Fibroblast of lung (primary cell): ENCODE measurements at regions not wholly inside any gene's neighbourhood (a gene's known extent, or its start where the extent isn't known, plus 50 kb on each side); places are given as distances from the start of the nearest gene placed in this dataset.

Experiments used
- DNase-seq, 2 donors: peaks; one replicate each; pipeline versions ENCODE4 v3.0.0 to v3.0.0-alpha.2; 2010; ENCODE audit warnings: low read depth in 2 of 2
- H2AFZ ChIP-seq: 2 replicates; pipeline ENCODE4 v1.5.1; 2012; ENCODE audit warnings: low read length, control low read depth, inconsistent platforms
- H3K27ac ChIP-seq: 2 replicates; pipeline ENCODE4 v1.5.1; 2011; ENCODE audit warnings: low read length, control low read depth; ENCODE audit not compliant: insufficient read depth
- H3K27me3 ChIP-seq: 2 replicates; pipeline ENCODE4 v1.5.1; 2011; ENCODE audit warnings: mild to moderate bottlenecking, low read length; ENCODE audit not compliant: control insufficient read depth, insufficient read depth
- H3K36me3 ChIP-seq: 2 replicates; pipeline ENCODE4 v1.5.1; 2011; ENCODE audit warnings: low read length; ENCODE audit not compliant: control insufficient read depth, insufficient read depth
- H3K4me1 ChIP-seq: 2 replicates; pipeline ENCODE4 v1.5.1; 2011; ENCODE audit warnings: low read length; ENCODE audit not compliant: control insufficient read depth, insufficient read depth; ENCODE audit errors: extremely low read depth
- H3K4me2 ChIP-seq: 2 replicates; pipeline ENCODE4 v1.5.1; 2011; ENCODE audit warnings: low read length, control low read depth; ENCODE audit not compliant: insufficient read depth; ENCODE audit errors: extremely low read depth
- H3K4me3 ChIP-seq, 4 experiments: fragments of 200-600 bp in 1 of 4; sonication (generic) in 1 of 4; replicated peaks in 1 of 4; 2 replicates each; pipeline ENCODE4 v1.5.1; 2011 to 2016; ENCODE audit warnings: low read length in 4 of 4, low read depth in 3 of 4, mild to moderate bottlenecking in 3 of 4, control low read depth in 2 of 4, inconsistent platforms in 1 of 4, mixed read lengths in 1 of 4; ENCODE audit not compliant: insufficient read depth in 1 of 4; ENCODE audit errors: control extremely low read depth in 1 of 4
- H3K79me2 ChIP-seq: 2 replicates; pipeline ENCODE4 v1.5.1; 2012; ENCODE audit warnings: mild to moderate bottlenecking, low read length, inconsistent platforms; ENCODE audit not compliant: control insufficient read depth, insufficient read depth
- H3K9ac ChIP-seq: 2 replicates; pipeline ENCODE4 v1.5.1; 2011; ENCODE audit warnings: mild to moderate bottlenecking, low read length, control low read depth; ENCODE audit not compliant: insufficient read depth
- H3K9me3 ChIP-seq: 2 replicates; pipeline ENCODE4 v1.5.1; 2012; ENCODE audit warnings: low read depth, low read length; ENCODE audit not compliant: control insufficient read depth, insufficient read depth
- H4K20me1 ChIP-seq: 2 replicates; pipeline ENCODE4 v1.5.1; 2011; ENCODE audit warnings: low read length; ENCODE audit not compliant: control insufficient read depth, insufficient read depth; ENCODE audit errors: extremely low read depth
- CTCF ChIP-seq, 2 donors: IDR thresholded peaks in 1 of 2; conservative IDR thresholded peaks in 1 of 2; 1 replicate in 1 of 2; 2 replicates in 1 of 2; pipeline ENCODE4 v1.5.1; 2011 to 2012; ENCODE audit warnings: low read length in 2 of 2, control low read depth in 1 of 2, inconsistent platforms in 1 of 2, low read depth in 1 of 2, mild to moderate bottlenecking in 1 of 2
- EZH2 ChIP-seq: IDR thresholded peaks from 2 replicates; pipeline ENCODE4 v1.5.1; 2012; ENCODE audit warnings: low read length, control low read depth, mild to moderate bottlenecking; ENCODE audit errors: missing control alignments

- no peaks in the 10 kb centered on the region for H3K79me2 ChIP-seq
- H3K36me3 ChIP-seq = no peaks in the 10 kb centered on the region
- H3K4me1 ChIP-seq = no peaks in the 10 kb centered on the region
- no peak overlapping the region for H3K9ac ChIP-seq
- TF ChIP-seq CTCF (conservative IDR thresholded peaks at IDR 0.05 in 1 of 2, IDR thresholded peaks at IDR 0.05 in 1 of 2; ENCODE audit: low read depth in 1 of 2, low read length in 2 of 2) = no peak
- TF ChIP-seq EZH2 = no peak
- H4K20me1 ChIP-seq = no peaks in the 10 kb centered on the region
- H3K27me3 ChIP-seq = no peaks in the 10 kb centered on the region
- H2AFZ ChIP-seq = no peak overlapping the region
- no peak overlapping the region for H3K27ac ChIP-seq
- no peak for DNase-seq
- no peak overlapping the region for H3K4me3 ChIP-seq
- H3K9me3 ChIP-seq = no peaks in the 10 kb centered on the region
- no peak overlapping the region for H3K4me2 ChIP-seq
Measured at GRCh38 chr2:194232600-194232999, 1424.4 kb upstream of the SLC39A10 start.

- Histone ChIP-seq H3K27ac (no peak overlapping the region), H3K27me3 (no peaks in the 10 kb centered on the region), H3K79me2 (no peaks in the 10 kb centered on the region), H2AFZ (no peak overlapping the region), H3K9ac (no peak overlapping the region), H3K4me2 (no peak overlapping the region), H3K4me1 (no peaks in the 10 kb centered on the region), H3K36me3 (no peaks in the 10 kb centered on the region), H3K4me3 (no peak overlapping the region), H3K9me3 (no peaks in the 10 kb centered on the region), H4K20me1 (no peaks in the 10 kb centered on the region)
- TF ChIP-seq CTCF (conservative IDR thresholded peaks at IDR 0.05 in 1 of 2, IDR thresholded peaks at IDR 0.05 in 1 of 2; ENCODE audit: low read depth in 1 of 2, low read length in 2 of 2) (no peak), EZH2 (no peak)
- DNase-seq = no peak
Measured at GRCh38 chr2:194223218-194223617, 1433.8 kb upstream of the SLC39A10 start.

GRCh38 chr2:194214192-194214591 is 1442.8 kb upstream of the SLC39A10 start:
- Histone ChIP-seq H4K20me1 (no peaks in the 10 kb centered on the region), H3K9me3 (no peaks in the 10 kb centered on the region), H3K4me3 (no peak overlapping the region), H3K4me1 (no peaks in the 10 kb centered on the region), H3K9ac (no peak overlapping the region), H3K4me2 (no peak overlapping the region), H3K79me2 (no peaks in the 10 kb centered on the region), H3K27me3 (no peaks in the 10 kb centered on the region), H3K36me3 (no peaks in the 10 kb centered on the region), H2AFZ (no peak overlapping the region), H3K27ac (no peak overlapping the region)
- no peak for TF ChIP-seq CTCF (conservative IDR thresholded peaks at IDR 0.05 in 1 of 2, IDR thresholded peaks at IDR 0.05 in 1 of 2; ENCODE audit: low read depth in 1 of 2, low read length in 2 of 2)
- TF ChIP-seq EZH2 = no peak
- no peak for DNase-seq
